Stimulated activated CD4-positive, alpha-beta T cell treated with anti-CD3 and anti-CD28 coated beads, Interleukin-4, amount 100 ng/mL, for 4 hours (primary cell): ENCODE measurements at regions not wholly inside any gene's neighbourhood (a gene's known extent, or its start where the extent isn't known, plus 50 kb on each side); places are given as distances from the start of the nearest gene placed in this dataset.

ENCODE experiments used
- DNase-seq, 2 experiments: peaks; one replicate each; pipeline ENCODE4 v3.0.0-alpha.2; 2020

- peak; percentile 40 to 53 for DNase-seq
Measured at GRCh38 chr16:86664522-86665318, 86.4 kb downstream of the FOXL1 start.

DNA sequence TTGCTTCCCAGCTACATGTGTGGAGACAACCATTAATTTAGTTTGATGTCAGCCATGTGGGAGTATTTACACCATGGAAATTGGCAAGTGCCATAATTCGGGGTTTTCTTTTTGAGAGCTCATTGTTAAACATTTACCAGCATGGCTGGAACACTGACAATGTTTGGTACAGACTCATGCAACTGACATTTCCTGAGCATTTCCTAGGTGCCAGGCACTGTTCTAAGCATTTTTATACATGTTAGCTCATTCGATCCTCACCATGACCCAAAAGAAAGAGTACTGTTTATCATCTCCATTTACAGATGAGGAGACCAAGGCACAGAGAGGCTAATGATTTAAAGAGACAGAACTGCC is 86.9 kb downstream of the FOXL1 start:
- DNase-seq: no peak

- no peak for DNase-seq
Measured at GRCh38 chr16:86665929-86666328, 87.6 kb downstream of the FOXL1 start.

DNA sequence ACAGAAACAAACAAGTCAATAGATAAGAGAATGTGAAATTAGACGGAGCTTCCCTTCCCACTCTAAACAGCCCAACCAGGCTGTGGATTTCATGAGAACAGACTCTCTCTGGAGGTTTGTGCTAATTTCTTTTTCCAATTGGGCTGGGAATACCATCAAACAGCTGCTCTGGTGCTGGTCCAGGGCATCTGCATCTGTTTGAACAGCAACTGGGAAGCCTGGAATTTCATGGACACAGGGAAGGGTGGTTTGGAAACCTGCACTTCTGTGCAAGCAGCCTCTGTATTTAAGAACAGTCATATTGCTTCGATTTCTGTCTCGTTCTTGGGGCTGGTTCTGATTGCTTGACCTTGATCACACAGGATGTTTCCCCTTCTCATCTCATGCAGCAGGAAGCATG is 88.7 kb downstream of the FOXL1 start:
- no peak for DNase-seq

DNA sequence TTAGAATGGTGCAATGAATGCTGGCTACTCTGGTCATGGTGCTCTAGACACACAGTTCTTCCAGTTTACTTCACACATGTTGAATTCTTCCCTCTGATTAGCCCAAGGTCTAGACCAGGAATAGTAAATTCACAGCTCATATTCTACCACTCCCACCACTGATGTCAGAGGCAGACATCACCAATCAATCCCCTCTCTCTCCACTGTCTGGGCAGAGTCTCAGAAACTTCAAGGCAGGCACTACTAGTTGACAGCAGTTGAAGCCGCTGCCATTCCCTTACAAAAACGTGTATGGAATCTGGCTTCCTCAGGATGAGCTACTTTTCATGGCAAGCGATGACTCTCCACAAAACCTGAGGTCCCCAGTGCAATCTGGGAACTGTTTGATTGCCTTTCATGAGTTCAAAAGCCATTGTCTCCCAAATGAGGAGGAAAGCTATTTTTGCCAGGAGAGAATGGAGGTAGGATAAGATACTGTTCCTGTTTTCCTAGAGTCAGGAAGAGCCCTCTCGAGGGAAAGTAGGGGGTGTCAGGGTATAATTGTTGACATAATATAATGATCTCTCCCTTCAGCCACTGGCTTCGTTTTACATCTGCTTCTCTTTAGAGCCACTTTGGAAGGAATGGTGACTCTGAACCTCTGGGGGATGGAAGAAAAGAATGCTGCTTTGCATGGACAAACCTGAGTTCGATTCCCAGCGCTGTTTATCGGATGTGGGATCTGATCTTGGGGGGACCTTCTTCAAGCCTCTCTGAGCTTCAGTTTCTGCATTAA is 90.0 kb downstream of the FOXL1 start:
- no peak for DNase-seq

DNA sequence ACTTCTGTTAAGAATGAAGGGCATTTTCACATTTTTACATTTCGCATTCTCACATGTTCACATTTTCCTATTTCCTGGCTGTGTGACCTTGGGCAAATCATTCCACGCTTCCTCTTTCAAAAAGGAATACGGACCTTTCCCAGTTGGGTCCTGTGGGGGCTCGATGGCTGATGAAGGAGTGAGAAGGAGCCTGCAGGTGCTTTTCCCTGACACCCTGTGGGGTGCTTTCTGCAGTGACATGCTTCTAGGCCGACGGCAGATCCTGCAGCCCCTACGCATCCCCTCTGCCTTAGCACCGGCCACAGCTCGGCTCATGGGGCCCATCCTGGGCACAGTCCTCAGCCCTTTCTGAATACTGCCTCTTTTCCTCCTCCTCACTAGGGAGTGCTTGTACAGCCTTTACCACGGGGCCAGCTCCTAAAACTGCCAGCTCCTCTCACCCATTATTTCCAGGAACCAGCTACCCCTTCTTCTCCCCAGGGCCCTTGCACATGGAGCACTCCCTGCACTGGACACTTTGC is 91.0 kb downstream of the FOXL1 start:
- DNase-seq: no peak

GRCh38 chr16:86669937-86670749 is 91.8 kb downstream of the FOXL1 start:
- no peak for DNase-seq

DNA sequence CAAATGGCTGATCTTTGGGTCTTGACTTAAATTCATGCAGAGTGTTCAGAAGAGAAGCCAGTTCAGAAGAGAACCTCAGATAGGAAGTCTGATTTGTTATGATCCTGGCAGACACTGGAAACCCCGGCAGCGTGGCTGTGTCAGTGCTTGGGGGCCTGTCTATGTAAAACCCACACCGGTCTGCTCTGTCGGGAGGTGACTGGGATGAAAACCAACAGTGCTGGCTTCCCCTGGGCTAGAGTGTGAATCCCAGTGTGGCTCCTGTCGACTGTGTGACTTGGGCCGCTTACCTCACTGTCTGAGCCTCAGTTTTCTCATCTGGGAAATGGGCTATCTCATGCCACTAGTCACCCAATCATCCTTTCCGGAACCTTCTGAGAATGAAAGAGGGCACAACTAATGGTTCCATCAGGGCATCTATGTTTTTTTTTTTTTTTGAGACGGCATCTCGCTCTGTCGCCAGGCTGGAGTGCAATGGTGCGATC is 92.4 kb downstream of the FOXL1 start:
- no peak for DNase-seq

- no peak for DNase-seq
Measured at GRCh38 chr16:86671486-86672178, 93.3 kb downstream of the FOXL1 start.

- DNase-seq: no peak
Measured at GRCh38 chr16:86672179-86672863, 94.0 kb downstream of the FOXL1 start.

DNA sequence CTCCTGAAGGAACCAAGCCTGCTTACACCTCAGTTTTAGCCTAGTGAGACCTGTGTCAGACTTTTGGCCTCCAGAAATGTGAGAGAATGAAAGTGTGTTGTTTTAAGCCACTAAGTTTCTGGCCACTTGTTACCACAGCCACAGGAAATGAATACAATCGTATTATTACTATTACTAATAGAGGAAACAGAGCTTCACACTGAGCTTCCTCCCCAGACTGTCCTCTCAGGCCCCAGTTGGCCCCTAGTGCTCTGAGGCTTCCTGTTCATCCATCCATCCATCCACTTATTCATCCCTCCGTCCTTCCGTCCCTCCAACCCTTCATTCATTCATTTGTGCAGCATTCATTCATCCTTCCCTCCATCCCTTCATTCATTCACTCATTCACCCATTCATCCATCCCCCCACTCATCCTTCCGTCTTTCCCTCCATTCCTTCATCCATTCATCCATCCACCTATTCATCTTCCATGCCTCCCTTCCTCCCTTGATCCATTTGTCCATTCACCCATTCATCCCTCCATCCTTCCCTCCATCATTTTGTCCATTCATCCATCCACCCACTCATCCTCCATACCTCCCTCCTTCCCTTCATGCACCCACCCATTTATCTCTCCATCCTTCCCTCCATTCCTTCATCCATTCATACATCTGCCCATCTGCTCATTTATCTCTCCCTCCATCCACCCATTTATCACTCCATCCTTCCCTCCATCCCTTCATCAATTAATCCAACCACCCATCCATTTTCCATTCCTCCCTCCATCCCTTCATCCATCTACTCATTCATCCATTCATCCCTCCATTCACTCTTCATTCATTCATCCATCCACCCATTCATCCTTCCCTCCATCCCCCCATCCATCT is 95.0 kb downstream of the FOXL1 start:
- no peak for DNase-seq

DNA sequence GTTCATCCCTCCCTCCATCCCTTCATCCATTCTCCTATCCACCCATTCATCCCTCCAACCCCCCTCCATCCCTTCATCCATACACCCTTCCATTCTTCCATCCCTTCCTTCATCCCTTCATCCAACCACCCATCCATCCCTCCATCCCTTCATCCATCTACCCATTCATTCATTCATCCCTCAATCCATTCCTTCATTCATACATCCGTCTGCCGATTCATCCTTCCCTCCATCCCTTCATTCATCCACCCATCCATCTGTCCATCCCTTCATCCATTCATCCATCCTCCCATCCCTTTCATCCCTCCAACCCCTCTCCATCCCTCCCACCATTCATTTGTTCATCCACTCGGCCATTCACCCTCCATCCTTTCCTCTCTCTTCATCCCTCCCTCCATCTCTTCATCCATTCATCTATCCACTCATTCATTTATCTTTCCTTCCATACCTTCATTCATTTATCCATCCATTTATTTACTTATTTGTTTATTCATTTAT is 95.7 kb downstream of the FOXL1 start:
- DNase-seq: no peak

GRCh38 chr16:86676254-86676670 is 97.9 kb downstream of the FOXL1 start:
- no peak for DNase-seq

DNA sequence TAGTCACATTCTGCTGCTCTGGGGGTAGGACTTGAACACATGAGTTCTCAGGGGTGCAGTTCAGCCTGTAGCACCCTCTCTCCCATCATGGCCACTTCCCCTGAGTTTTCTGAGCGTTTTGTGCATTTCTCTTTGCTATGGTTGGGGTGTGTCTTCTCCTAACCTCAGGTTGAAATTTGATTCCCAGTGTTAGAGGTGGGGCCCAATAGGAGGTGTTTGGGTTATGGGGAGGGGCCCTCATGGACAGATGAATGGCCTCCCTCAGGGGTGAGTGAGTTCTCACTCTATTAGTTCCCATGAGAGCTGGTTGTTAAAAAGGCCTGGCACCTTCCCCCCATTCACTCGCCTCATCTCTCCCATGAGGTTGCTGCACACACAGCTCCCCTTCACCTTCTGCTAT is 101.1 kb downstream of the FOXL1 start:
- DNase-seq: no peak

- no peak for DNase-seq
Measured at GRCh38 chr16:86680162-86680561, 101.8 kb downstream of the FOXL1 start.

- DNase-seq: no peak
Measured at GRCh38 chr16:86680661-86681030, 102.3 kb downstream of the FOXL1 start.

GRCh38 chr16:86681031-86681756 is 102.8 kb downstream of the FOXL1 start:
- DNase-seq: no peak

DNA sequence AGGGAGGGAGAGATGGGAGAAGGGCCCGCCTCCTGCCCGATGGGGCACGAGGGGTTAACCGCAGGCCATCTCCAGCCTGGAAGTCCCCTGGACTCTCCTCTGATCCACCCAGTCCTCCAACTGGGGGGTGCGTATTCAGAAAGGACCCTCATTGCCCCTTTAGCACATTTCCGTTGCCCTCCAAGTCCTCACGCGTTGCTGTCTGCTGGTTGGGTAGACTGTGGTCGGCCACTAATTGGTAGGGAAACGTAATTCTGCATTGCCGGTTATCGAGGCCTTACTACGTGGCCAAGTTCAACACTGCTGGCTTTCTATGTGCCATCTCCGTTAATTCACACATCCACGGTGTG is 103.4 kb downstream of the FOXL1 start:
- no peak for DNase-seq

- DNase-seq: no peak
Measured at GRCh38 chr16:86682219-86682904, 104.0 kb downstream of the FOXL1 start.
